HCT116 (cell line): ENCODE measurements at regions not wholly inside any gene's neighbourhood (a gene's known extent, or its start where the extent isn't known, plus 50 kb on each side); places are given as distances from the start of the nearest gene placed in this dataset.

ENCODE experiments used
- ATAC-seq: fragments of 200-7000 bp; cut with Tn5 transposase; 2 replicates; pipeline ENCODE4 v1.9.1; 2020; ENCODE audit warnings: mild to moderate bottlenecking, moderate library complexity
- BruUV-seq: library from RNA; stranded (reverse); fragments of 400-500 nt; replicated peaks from 2 replicates; lab custom pipeline; 2021; lab: Mats Ljungman, UMichigan
- CTCF ChIA-PET: fragments of 300-600 bp; sonication (Branson Sonifier 250); formaldehyde crosslinking; loops from one replicate; lab custom pipeline; 2021; ENCODE audit warnings: antibody characterized with exemption; lab: Charles Lee
- POLR2A ChIA-PET: fragments of 300-600, 350-600 bp; sonication (Branson Sonifier 250); formaldehyde crosslinking; loops from one replicate; lab custom pipeline; 2021; ENCODE audit warnings: antibody characterized with exemption; lab: Charles Lee
- RAD21 ChIA-PET, 2 experiments: fragments of 300-600 bp; sonication (Branson Sonifier 250); formaldehyde crosslinking; loops; one replicate each; lab custom pipeline; 2023; ENCODE audit warnings: low total read pairs in 2 of 2; ENCODE audit not compliant: uncharacterized antibody in 2 of 2, unreplicated experiment in 2 of 2, low non-redundant PET in 1 of 2; lab: Charles Lee
- DNase-seq: peaks from one replicate; pipeline ENCODE4 v3.0.0-alpha.2; 2010; ENCODE audit warnings: low read depth, low spot score
- H2AFZ ChIP-seq: fragments of 200-600 bp; shearing (Covaris generic), sonication (generic); 2 replicates; pipeline ENCODE4 v1.6.1; 2017; ENCODE audit warnings: low read depth, mixed run types, mixed read lengths, antibody characterized with exemption, low read length; ENCODE audit not compliant: poor library complexity, severe bottlenecking
- H3K27ac ChIP-seq: 2 replicates; pipeline ENCODE4 v1.5.1; 2012; ENCODE audit warnings: low read depth, low read length
- H3K27me3 ChIP-seq: fragments of 200-600 bp; sonication (generic); 2 replicates; pipeline ENCODE4 v1.6.1; 2016; ENCODE audit warnings: mixed run types, low read length, mixed read lengths; ENCODE audit not compliant: insufficient read depth
- H3K36me3 ChIP-seq, 2 experiments: fragments of 200-500 bp in 1 of 2; fragments of 200-600 bp in 1 of 2; sonication (Bioruptor generic) in 1 of 2; sonication (generic) in 1 of 2; 2 replicates each; pipeline versions ENCODE4 v1.5.1 to v1.6.1; 2014 to 2016; ENCODE audit warnings: low read length in 2 of 2, inconsistent platforms in 1 of 2, mixed read lengths in 1 of 2, mixed run types in 1 of 2; ENCODE audit not compliant: insufficient read depth in 2 of 2, control insufficient read depth in 1 of 2
- H3K4me1 ChIP-seq, 2 experiments: fragments of 200-600 bp in 1 of 2; sonication (generic) in 1 of 2; 2 replicates each; pipeline versions ENCODE4 v1.5.1 to v1.6.1; 2012 to 2017; ENCODE audit warnings: low read length in 2 of 2, inconsistent platforms in 1 of 2, mild to moderate bottlenecking in 1 of 2, mixed read lengths in 1 of 2, mixed run types in 1 of 2, moderate library complexity in 1 of 2; ENCODE audit not compliant: insufficient read depth in 2 of 2, control insufficient read depth in 1 of 2
- H3K4me2 ChIP-seq: fragments of 200-600 bp; sonication (generic); 2 replicates; pipeline ENCODE4 v1.6.1; 2017; ENCODE audit warnings: mixed run types, low read length, mixed read lengths
- H3K4me3 ChIP-seq, 2 experiments: fragments of 200-600 bp in 1 of 2; sonication (generic) in 1 of 2; replicated peaks in 1 of 2; 2 replicates each; pipeline ENCODE4 v1.5.1; 2011 to 2016; ENCODE audit warnings: low read length in 2 of 2, control low read depth in 1 of 2, low read depth in 1 of 2, mild to moderate bottlenecking in 1 of 2, mixed read lengths in 1 of 2, mixed run types in 1 of 2
- H3K79me2 ChIP-seq: fragments of 200-600 bp; sonication (generic); 2 replicates; pipeline ENCODE4 v1.6.1; 2017; ENCODE audit warnings: mild to moderate bottlenecking, mixed run types, low read length, moderate library complexity, mixed read lengths; ENCODE audit not compliant: insufficient read depth
- H3K9ac ChIP-seq: fragments of 200-600 bp; sonication (generic); 2 replicates; pipeline ENCODE4 v1.6.1; 2016; ENCODE audit warnings: low read length, mixed read lengths
- H3K9me2 ChIP-seq: fragments of 200-600 bp; sonication (generic), shearing (Covaris generic); 2 replicates; pipeline ENCODE4 v1.6.1; 2017; ENCODE audit warnings: mixed run types, mild to moderate bottlenecking, moderate library complexity; ENCODE audit not compliant: insufficient read depth
- H3K9me3 ChIP-seq, 2 experiments: fragments of 200-500 bp in 1 of 2; fragments of 200-600 bp in 1 of 2; sonication (Bioruptor generic) in 1 of 2; sonication (generic) in 1 of 2; 2 replicates each; pipeline ENCODE4 v1.6.1; 2014 to 2017; ENCODE audit warnings: low read length in 2 of 2, mixed read lengths in 2 of 2, inconsistent platforms in 1 of 2, low read depth in 1 of 2, mild to moderate bottlenecking in 1 of 2, mixed run types in 1 of 2, moderate library complexity in 1 of 2; ENCODE audit not compliant: control insufficient read depth in 1 of 2, insufficient read depth in 1 of 2
- H4K20me1 ChIP-seq: fragments of 200-600 bp; sonication (generic), shearing (Covaris generic); 2 replicates; pipeline ENCODE4 v1.6.1; 2017; ENCODE audit warnings: mixed run types, mild to moderate bottlenecking, moderate library complexity; ENCODE audit not compliant: insufficient read depth
- ATF3 ChIP-seq: IDR thresholded peaks from 2 replicates; pipeline ENCODE4 v1.6.1; 2012
- CBX3 ChIP-seq: IDR thresholded peaks from 2 replicates; pipeline ENCODE4 v1.6.1; 2012; ENCODE audit warnings: low read depth
- CEBPB ChIP-seq: IDR thresholded peaks from 2 replicates; pipeline ENCODE4 v1.6.1; 2012; ENCODE audit warnings: low read depth
- CTCF ChIP-seq, 3 experiments: fragments of 200-600 bp in 1 of 3; sonication (generic) in 1 of 3; IDR thresholded peaks in 2 of 3; conservative IDR thresholded peaks in 1 of 3; 2 replicates each; pipeline ENCODE4 v1.5.1; 2012 to 2017; ENCODE audit warnings: low read depth in 2 of 3, low read length in 2 of 3, antibody characterized with exemption in 1 of 3, borderline replicate concordance in 1 of 3, control low read depth in 1 of 3, mild to moderate bottlenecking in 1 of 3, mixed read lengths in 1 of 3, mixed run types in 1 of 3, moderate library complexity in 1 of 3; ENCODE audit not compliant: insufficient read depth in 1 of 3
- EGR1 ChIP-seq: IDR thresholded peaks from 2 replicates; pipeline ENCODE4 v1.6.1; 2012; ENCODE audit warnings: low read depth
- EZH2 ChIP-seq: fragments of 200-600 bp; sonication (generic); IDR thresholded peaks from 2 replicates; pipeline ENCODE4 v1.6.1; 2017; ENCODE audit warnings: antibody characterized with exemption, mixed run types
- FOSL1 ChIP-seq: IDR thresholded peaks from 2 replicates; pipeline ENCODE4 v1.6.1; 2012; ENCODE audit warnings: low read depth
- JUND ChIP-seq: IDR thresholded peaks from 2 replicates; pipeline ENCODE4 v1.6.1; 2012
- POLR2A ChIP-seq: IDR thresholded peaks from 2 replicates; pipeline ENCODE4 v1.7.0; 2011; ENCODE audit warnings: borderline replicate concordance; ENCODE audit not compliant: insufficient read depth, insufficient read length; ENCODE audit errors: extremely low read depth
- RAD21 ChIP-seq: IDR thresholded peaks from 2 replicates; pipeline ENCODE4 v1.6.1; 2012; ENCODE audit warnings: low read depth, mild to moderate bottlenecking
- SP1 ChIP-seq: IDR thresholded peaks from 2 replicates; pipeline ENCODE4 v1.6.1; 2012; ENCODE audit warnings: low read depth
- SRF ChIP-seq: IDR thresholded peaks from 2 replicates; pipeline ENCODE4 v1.6.1; 2012; ENCODE audit warnings: low read depth
- TCF7L2 ChIP-seq: IDR thresholded peaks from 2 replicates; pipeline ENCODE4 v1.7.0; 2011; ENCODE audit warnings: borderline replicate concordance, inconsistent platforms; ENCODE audit not compliant: insufficient read depth, insufficient read length; ENCODE audit errors: extremely low read depth
- ZNF274 ChIP-seq: fragments of 200-500 bp; sonication (Bioruptor generic); IDR thresholded peaks from 2 replicates; pipeline ENCODE4 v1.6.1; 2014; ENCODE audit warnings: mild to moderate bottlenecking, low read depth, low read length, inconsistent platforms
- intact Hi-C: fragments of 100-400 bp; cut with micrococcal nuclease; formaldehyde crosslinking; loops from 2 replicates; pipeline ENCODE4 v1.10.0; 2022
- TF ChIP-seq, protein P1 (sequence below): IDR thresholded peaks from 2 replicates; pipeline ENCODE4 v1.6.1; 2012; ENCODE audit warnings: low read depth
- TF ChIP-seq, protein P2 (sequence below): IDR thresholded peaks from 2 replicates; pipeline ENCODE4 v1.6.1; 2012

- H3K27ac ChIP-seq = no peak overlapping the region
- RAD21 ChIA-PET = no interaction called here
- no peaks in the 10 kb centered on the region for H3K27me3 ChIP-seq
- no peak for DNase-seq
- no peak for ATAC-seq
- no TSS peak for BruUV-seq
- H3K79me2 ChIP-seq = no peaks in the 10 kb centered on the region
- no peaks in the 10 kb centered on the region for H3K9me3 ChIP-seq
- no peak overlapping the region for H3K4me3 ChIP-seq
- H3K9ac ChIP-seq = no peak overlapping the region
- POLR2A ChIA-PET = no interaction called here
- no peaks in the 10 kb centered on the region for H3K36me3 ChIP-seq
- no peak overlapping the region for H2AFZ ChIP-seq
- no peak for TF ChIP-seq TCF7L2
- TF ChIP-seq, protein P1, sequence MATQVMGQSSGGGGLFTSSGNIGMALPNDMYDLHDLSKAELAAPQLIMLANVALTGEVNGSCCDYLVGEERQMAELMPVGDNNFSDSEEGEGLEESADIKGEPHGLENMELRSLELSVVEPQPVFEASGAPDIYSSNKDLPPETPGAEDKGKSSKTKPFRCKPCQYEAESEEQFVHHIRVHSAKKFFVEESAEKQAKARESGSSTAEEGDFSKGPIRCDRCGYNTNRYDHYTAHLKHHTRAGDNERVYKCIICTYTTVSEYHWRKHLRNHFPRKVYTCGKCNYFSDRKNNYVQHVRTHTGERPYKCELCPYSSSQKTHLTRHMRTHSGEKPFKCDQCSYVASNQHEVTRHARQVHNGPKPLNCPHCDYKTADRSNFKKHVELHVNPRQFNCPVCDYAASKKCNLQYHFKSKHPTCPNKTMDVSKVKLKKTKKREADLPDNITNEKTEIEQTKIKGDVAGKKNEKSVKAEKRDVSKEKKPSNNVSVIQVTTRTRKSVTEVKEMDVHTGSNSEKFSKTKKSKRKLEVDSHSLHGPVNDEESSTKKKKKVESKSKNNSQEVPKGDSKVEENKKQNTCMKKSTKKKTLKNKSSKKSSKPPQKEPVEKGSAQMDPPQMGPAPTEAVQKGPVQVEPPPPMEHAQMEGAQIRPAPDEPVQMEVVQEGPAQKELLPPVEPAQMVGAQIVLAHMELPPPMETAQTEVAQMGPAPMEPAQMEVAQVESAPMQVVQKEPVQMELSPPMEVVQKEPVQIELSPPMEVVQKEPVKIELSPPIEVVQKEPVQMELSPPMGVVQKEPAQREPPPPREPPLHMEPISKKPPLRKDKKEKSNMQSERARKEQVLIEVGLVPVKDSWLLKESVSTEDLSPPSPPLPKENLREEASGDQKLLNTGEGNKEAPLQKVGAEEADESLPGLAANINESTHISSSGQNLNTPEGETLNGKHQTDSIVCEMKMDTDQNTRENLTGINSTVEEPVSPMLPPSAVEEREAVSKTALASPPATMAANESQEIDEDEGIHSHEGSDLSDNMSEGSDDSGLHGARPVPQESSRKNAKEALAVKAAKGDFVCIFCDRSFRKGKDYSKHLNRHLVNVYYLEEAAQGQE = no peak
- no peak for TF ChIP-seq CBX3
- TF ChIP-seq CEBPB = no peak
- TF ChIP-seq SRF = no peak
- TF ChIP-seq POLR2A = no peak
- TF ChIP-seq ATF3 = no peak
- TF ChIP-seq CTCF (IDR thresholded peaks at IDR 0.05 in 2 of 3, conservative IDR thresholded peaks at IDR 0.05 in 1 of 3; ENCODE audit: borderline replicate concordance in 1 of 3, insufficient read depth in 1 of 3, low read depth in 2 of 3, low read length in 2 of 3) = no peak
- no peak for TF ChIP-seq EZH2
- no peak for TF ChIP-seq JUND
- no peak for TF ChIP-seq ZNF274
- TF ChIP-seq EGR1 = no peak
- TF ChIP-seq SP1 = no peak
- no peak for TF ChIP-seq FOSL1
- TF ChIP-seq RAD21 = no peak
- TF ChIP-seq, protein P2, sequence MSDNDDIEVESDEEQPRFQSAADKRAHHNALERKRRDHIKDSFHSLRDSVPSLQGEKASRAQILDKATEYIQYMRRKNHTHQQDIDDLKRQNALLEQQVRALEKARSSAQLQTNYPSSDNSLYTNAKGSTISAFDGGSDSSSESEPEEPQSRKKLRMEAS = no peak
- H4K20me1 ChIP-seq = no peaks in the 10 kb centered on the region
- H3K4me1 ChIP-seq = no peaks in the 10 kb centered on the region
- H3K4me2 ChIP-seq = no peak overlapping the region
- intact Hi-C loops = no loop called here
- no peaks in the 10 kb centered on the region for H3K9me2 ChIP-seq
- CTCF ChIA-PET = no interaction called here
These were observed 423.1 kb upstream of the INTU start for GRCh38 chr4:127209580-127210095.
